ENCODE measurements at regions not wholly inside any gene's neighbourhood (a gene's known extent, or its start where the extent isn't known, plus 50 kb on each side); places are given as distances from the start of the nearest gene placed in this dataset.

GRCh38 chr2:193101591-193101990 is 906.9 kb upstream of the TMEFF2 start:
- no peak overlapping the region for H3K27ac ChIP-seq (ENCODE audit: low read depth in 1 of 2, low read length in 2 of 2)
- H4K20me1 ChIP-seq (ENCODE audit: insufficient read depth, low read length), result no peaks in the 10 kb centered on the region
- no peaks in the 10 kb centered on the region for H3K27me3 Mint-ChIP-seq (ENCODE audit: low read depth in 3 of 3)
- WGBS (ENCODE audit: insufficient coverage), result no CpG with 5 or more reads among the region's 5 CpGs
- intact Hi-C loops (cut with micrococcal nuclease), result no loop called here
- H3K9me3 Mint-ChIP-seq, result peaks cover 0 to 4% (median 0%) of the 10 kb centered on the region in 7 donors
- H3K4me1 Mint-ChIP-seq, result no peaks in the 10 kb centered on the region
- H3K9me3 ChIP-seq (replicated peaks in 1 of 2; ENCODE audit: control insufficient read depth in 1 of 2, insufficient read depth in 1 of 2, low read length in 2 of 2), result peaks cover 0 to 11% of the 10 kb centered on the region in 2 donors
- H3K4me1 ChIP-seq (ENCODE audit: control insufficient read depth in 1 of 2, insufficient read depth in 2 of 2, low read length in 2 of 2), result no peaks in the 10 kb centered on the region
- H3K27ac Mint-ChIP-seq, result no peak overlapping the region
- TF ChIP-seq CTCF (IDR thresholded peaks at IDR 0.05), result no peak
- H3K4me3 Mint-ChIP-seq, result no peak overlapping the region
- H3K36me3 Mint-ChIP-seq, result no peaks in the 10 kb centered on the region
- DNase-seq, result no peak
- H3K4me2 ChIP-seq (replicated peaks; ENCODE audit: extremely low read depth, low read length, poor library complexity, severe bottlenecking), result no peak overlapping the region
- no peak overlapping the region for H3K4me3 ChIP-seq (replicated peaks in 1 of 3; ENCODE audit: low read depth in 2 of 3, low read length in 3 of 3)
- H3K36me3 ChIP-seq (replicated peaks in 1 of 2; ENCODE audit: control insufficient read depth in 1 of 2, insufficient read depth in 2 of 2, low read length in 2 of 2), result no peaks in the 10 kb centered on the region
- no peak overlapping the region for H2AFZ ChIP-seq (ENCODE audit: insufficient read depth, low read depth, low read length, poor library complexity, severe bottlenecking)
- H3K79me2 ChIP-seq (ENCODE audit: insufficient read depth, low read length), result no peaks in the 10 kb centered on the region
- no peaks in the 10 kb centered on the region for H3K27me3 ChIP-seq (ENCODE audit: control insufficient read depth in 2 of 2, insufficient read depth in 2 of 2, low read length in 2 of 2)
- H3K9ac ChIP-seq (ENCODE audit: insufficient read depth, low read length, poor library complexity, severe bottlenecking), result no peak overlapping the region

GRCh38 chr2:193088026-193088425 is 893.3 kb upstream of the TMEFF2 start:
- no peak overlapping the region for H3K9ac ChIP-seq (ENCODE audit: insufficient read depth, low read length, poor library complexity, severe bottlenecking)
- H3K4me1 Mint-ChIP-seq, result no peaks in the 10 kb centered on the region
- H3K79me2 ChIP-seq (ENCODE audit: insufficient read depth, low read length), result no peaks in the 10 kb centered on the region
- intact Hi-C loops (cut with micrococcal nuclease), result no loop called here
- H2AFZ ChIP-seq (ENCODE audit: insufficient read depth, low read depth, low read length, poor library complexity, severe bottlenecking), result no peak overlapping the region
- no peak overlapping the region for H3K4me3 ChIP-seq (replicated peaks in 1 of 3; ENCODE audit: low read depth in 2 of 3, low read length in 3 of 3)
- H3K4me2 ChIP-seq (replicated peaks; ENCODE audit: extremely low read depth, low read length, poor library complexity, severe bottlenecking), result no peak overlapping the region
- no peaks in the 10 kb centered on the region for H3K36me3 ChIP-seq (replicated peaks in 1 of 2; ENCODE audit: control insufficient read depth in 1 of 2, insufficient read depth in 2 of 2, low read length in 2 of 2)
- no peak overlapping the region for H3K27ac Mint-ChIP-seq
- no peaks in the 10 kb centered on the region for H3K27me3 ChIP-seq (ENCODE audit: control insufficient read depth in 2 of 2, insufficient read depth in 2 of 2, low read length in 2 of 2)
- H3K36me3 Mint-ChIP-seq, result no peaks in the 10 kb centered on the region
- H3K27me3 Mint-ChIP-seq (ENCODE audit: low read depth in 3 of 3), result no peaks in the 10 kb centered on the region
- peaks cover 0 to 1% (median 0%) of the 10 kb centered on the region in 7 donors for H3K9me3 Mint-ChIP-seq
- no peak for DNase-seq
- H3K4me1 ChIP-seq (ENCODE audit: control insufficient read depth in 1 of 2, insufficient read depth in 2 of 2, low read length in 2 of 2), result no peaks in the 10 kb centered on the region
- H3K27ac ChIP-seq (ENCODE audit: low read depth in 1 of 2, low read length in 2 of 2), result no peak overlapping the region
- H3K4me3 Mint-ChIP-seq, result no peak overlapping the region
- no CpG with 5 or more reads among the region's 1 CpG for WGBS (ENCODE audit: insufficient coverage)
- TF ChIP-seq CTCF (IDR thresholded peaks at IDR 0.05), result no peak
- no peaks in the 10 kb centered on the region for H3K9me3 ChIP-seq (replicated peaks in 1 of 2; ENCODE audit: control insufficient read depth in 1 of 2, insufficient read depth in 1 of 2, low read length in 2 of 2)
- H4K20me1 ChIP-seq (ENCODE audit: insufficient read depth, low read length), result no peaks in the 10 kb centered on the region

Measured in CD14-positive monocyte (primary cell).